Spinal cord (tissue), 9 donors: ENCODE measurements at regions not wholly inside any gene's neighbourhood (a gene's known extent, or its start where the extent isn't known, plus 50 kb on each side); places are given as distances from the start of the nearest gene placed in this dataset.
A peak's percentile ranks its signal among the peaks of the same experiment; 100 is the strongest.
"Not testable (repeated sequence)": the region's sequence is repeated elsewhere in the genome, so short reads cannot be mapped to it uniquely, and the experiment has no call there.

Experiments
- DNase-seq, 6 donors: peaks; one replicate each; pipeline versions ENCODE4 v3.0.0 to v3.0.0-alpha.2; 2013 to 2015; ENCODE audit warnings: low spot score in 6 of 6, low read depth in 4 of 6
- H3K27ac ChIP-seq: one replicate; pipeline ENCODE4 v1.5.1; 2013; ENCODE audit warnings: low read depth, low read length, control low read depth
- H3K27me3 ChIP-seq: one replicate; pipeline ENCODE4 v1.6.1; 2013; ENCODE audit warnings: low read length; ENCODE audit not compliant: control insufficient read depth, insufficient read depth
- H3K36me3 ChIP-seq: one replicate; pipeline ENCODE4 v1.6.1; 2013; ENCODE audit warnings: low read length; ENCODE audit not compliant: control insufficient read depth, insufficient read depth
- H3K4me1 ChIP-seq: one replicate; pipeline ENCODE4 v1.6.1; 2013; ENCODE audit warnings: low read length; ENCODE audit not compliant: control insufficient read depth, insufficient read depth
- H3K4me3 ChIP-seq: one replicate; pipeline ENCODE4 v1.5.1; 2013; ENCODE audit warnings: low read depth, low read length, control low read depth
- H3K9me3 ChIP-seq: one replicate; pipeline ENCODE4 v1.6.1; 2013; ENCODE audit warnings: low read length; ENCODE audit not compliant: control insufficient read depth, insufficient read depth
- WGBS: methylation state at CpG from one replicate; pipeline ENCODE4 v1.1.5; 2013; ENCODE audit warnings: missing lambda C conversion rate; ENCODE audit not compliant: insufficient coverage; 5-methylcytosine and 5-hydroxymethylcytosine counted together
- donor health status: healthy.

DNA sequence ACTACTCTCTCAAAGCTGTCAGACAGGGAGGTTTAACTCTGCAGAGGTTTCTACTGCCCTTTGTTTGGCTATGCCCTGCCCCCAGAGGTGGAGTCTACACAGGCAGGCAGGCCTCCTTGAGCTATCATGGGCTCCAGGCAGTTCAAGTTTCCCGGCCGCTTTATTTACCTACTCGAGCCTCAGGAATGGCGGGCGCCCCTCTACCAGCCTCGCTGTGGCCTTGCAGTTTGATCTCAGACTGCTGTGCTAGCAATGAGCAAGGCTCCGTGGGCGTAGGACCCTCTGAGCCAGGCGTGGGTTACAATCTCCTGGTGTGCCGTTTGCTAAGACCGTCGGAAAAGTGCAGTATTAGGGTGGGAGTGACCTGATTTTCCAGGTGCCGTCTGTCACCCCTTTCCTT, 124.3 kb downstream of the PTCHD1 start:
- not testable (repeated sequence) for H3K9me3 ChIP-seq, H3K4me1 ChIP-seq, H3K36me3 ChIP-seq, DNase-seq, H3K4me3 ChIP-seq, H3K27me3 ChIP-seq, H3K27ac ChIP-seq
- 88% methylated on average over 13 of the region's 13 CpGs for WGBS

DNA sequence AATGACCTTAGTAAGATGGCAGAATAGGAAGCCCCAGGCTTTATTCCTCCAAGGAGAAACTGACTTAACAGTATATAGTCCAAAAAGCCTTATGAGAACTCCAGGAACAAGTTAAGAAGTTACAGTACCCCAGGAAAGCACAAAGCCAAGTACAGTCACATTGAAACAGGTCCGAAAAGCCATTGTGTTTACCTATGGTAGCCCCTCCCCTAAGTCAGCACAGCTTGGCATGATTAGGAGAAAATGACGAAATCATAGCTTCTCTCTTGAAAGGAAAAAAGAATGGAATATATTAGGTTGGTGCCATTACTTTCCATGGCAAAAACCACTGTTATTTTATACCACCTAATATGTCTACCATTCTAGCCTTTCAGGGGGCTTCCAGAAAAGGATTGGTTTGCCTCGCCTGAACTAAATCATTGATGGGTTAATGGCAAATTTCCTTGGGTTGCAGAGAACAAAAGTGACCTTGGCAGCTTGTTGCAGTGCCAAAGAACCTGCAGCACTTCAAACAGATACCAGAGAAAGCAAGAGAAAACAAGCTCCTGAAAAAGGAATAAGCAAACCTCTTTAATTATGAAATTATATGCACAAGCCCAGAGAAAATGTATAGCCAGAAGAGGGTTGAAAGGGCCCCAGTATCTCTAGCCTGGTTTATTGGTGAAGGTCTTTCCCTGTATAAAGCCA, 130.6 kb downstream of the PTCHD1 start:
- Histone ChIP-seq H3K27ac (no peak overlapping the region), H3K27me3 (no peaks in the 10 kb centered on the region), H3K4me1 (no peaks in the 10 kb centered on the region), H3K9me3 (peaks cover 2% of the 10 kb centered on the region), H3K36me3 (no peaks in the 10 kb centered on the region), H3K4me3 (no peak overlapping the region)
- no peak for DNase-seq
- no CpG with 5 or more reads among the region's 3 CpGs for WGBS

DNA sequence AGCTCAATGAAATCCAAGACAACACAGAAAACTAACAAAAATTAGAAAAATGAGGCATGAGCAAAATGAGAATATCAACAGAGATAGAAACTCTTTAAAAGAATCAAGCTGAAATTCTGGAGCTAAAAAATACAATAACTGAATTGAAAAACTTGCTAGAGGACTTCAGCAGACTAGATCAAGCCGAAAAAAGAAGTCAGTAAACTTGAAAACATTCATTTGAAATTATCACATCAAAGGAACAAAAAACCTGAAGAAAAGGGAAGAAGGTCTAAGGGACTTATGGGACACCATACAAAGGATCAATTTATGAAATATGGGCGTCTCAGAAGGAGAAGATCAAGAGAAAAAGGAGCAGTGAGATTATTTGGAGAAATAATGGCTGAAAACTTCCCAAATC, 131.3 kb downstream of the PTCHD1 start:
- H3K4me3 ChIP-seq, result no peak overlapping the region
- no CpG with 5 or more reads among the region's 2 CpGs for WGBS
- no peak for DNase-seq
- peaks cover 2% of the 10 kb centered on the region for H3K9me3 ChIP-seq
- H3K27ac ChIP-seq, result no peak overlapping the region
- H3K27me3 ChIP-seq, result no peaks in the 10 kb centered on the region
- H3K36me3 ChIP-seq, result no peaks in the 10 kb centered on the region
- H3K4me1 ChIP-seq, result no peaks in the 10 kb centered on the region

DNA sequence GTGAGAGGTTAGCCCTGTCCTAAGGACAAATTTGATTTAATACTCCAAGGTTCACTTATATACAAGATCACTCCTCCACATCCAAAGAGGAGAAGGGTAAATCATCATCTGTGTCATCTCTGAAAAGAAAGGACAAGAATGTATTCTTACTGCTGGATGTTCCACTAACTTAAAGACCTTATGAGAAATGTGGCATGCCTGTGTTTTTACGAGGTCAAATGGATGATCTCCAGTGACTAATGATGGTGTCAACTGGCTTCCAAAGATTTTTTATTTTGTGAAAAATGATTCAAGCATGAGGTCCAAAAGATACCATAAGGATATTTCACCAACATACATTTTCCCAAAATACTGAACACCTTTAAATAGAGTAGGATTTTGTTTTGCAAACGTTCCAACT, 143.4 kb downstream of the PTCHD1 start:
- no peak overlapping the region for H3K4me3 ChIP-seq

DNA sequence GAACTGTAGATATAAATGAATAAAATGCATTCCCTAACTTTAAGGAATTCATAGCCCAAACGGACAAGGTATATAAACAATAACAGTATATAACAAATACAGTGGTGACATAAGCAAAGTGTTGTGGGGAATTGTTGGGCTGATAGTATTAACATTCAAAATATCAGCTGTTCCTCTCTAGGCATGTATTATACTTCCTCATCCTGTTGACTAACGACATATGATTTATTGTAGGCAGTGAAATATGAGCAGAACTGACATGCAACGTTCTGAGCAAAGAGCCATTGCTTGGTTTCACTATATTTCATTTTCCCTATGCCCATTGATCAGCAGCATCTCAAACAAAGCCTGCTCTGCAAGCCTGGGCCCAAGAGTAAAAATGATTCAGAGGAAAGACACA, 143.9 kb downstream of the PTCHD1 start:
- no CpG with 5 or more reads among the region's 3 CpGs for WGBS
- H3K9me3 ChIP-seq, result no peaks in the 10 kb centered on the region

More for the DNA sequence above, 143.4 kb downstream of the PTCHD1 start:
- H3K9me3 ChIP-seq, result no peaks in the 10 kb centered on the region
- H3K4me1 ChIP-seq, result no peaks in the 10 kb centered on the region
- H3K27ac ChIP-seq, result no peak overlapping the region
- H3K36me3 ChIP-seq, result no peaks in the 10 kb centered on the region
- H3K27me3 ChIP-seq, result no peaks in the 10 kb centered on the region
- DNase-seq, result no peak
- no CpG with 5 or more reads among the region's 2 CpGs for WGBS

DNA sequence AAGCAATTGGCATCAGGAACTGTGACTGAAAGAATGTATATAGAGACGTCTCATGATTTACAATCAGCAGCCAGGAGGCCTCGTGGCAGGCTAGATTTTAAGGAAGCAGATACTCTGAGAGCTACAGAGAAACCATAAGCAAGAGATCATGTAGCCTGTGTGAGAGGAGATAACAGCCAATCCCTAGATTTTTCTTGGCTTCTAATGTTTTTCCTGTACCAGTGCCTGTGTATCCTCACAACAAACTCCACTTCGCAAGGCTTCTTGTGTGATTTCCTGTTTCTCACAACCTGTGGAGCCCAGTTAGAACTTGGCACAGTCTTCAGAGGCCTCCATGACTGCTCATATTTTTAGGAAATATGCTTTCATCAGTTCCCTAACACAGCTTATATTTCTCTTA, 147.9 kb downstream of the PTCHD1 start:
- no peaks in the 10 kb centered on the region for H3K36me3 ChIP-seq
- peak in 2 of 6 donors; percentile 2 to 40 for DNase-seq
- 81% methylated on average over 3 of the region's 3 CpGs for WGBS

More for the DNA sequence above, 143.9 kb downstream of the PTCHD1 start:
- Histone ChIP-seq H3K27me3 (no peaks in the 10 kb centered on the region), H3K4me1 (no peaks in the 10 kb centered on the region), H3K4me3 (no peak overlapping the region), H3K36me3 (no peaks in the 10 kb centered on the region), H3K27ac (no peak overlapping the region)
- DNase-seq, result no peak

DNA sequence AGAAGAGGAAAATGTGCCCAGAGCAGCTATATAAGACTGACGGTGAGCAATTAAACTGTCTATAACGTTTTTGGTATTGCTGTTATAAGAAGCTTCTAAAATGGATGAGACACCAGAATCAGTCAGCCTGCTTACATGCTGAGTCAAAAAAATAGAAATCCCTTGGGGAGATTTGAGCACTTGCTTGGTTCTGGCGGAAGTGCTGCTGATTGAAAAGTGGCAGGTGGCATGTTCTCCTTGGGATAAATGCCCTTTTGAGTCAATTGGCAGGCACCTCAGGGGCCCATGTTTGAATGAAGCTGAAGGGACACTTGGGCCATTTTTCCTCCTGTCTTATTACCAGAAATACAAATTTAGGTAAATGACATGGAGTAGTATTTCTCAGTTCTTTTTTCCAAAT, 148.7 kb downstream of the PTCHD1 start:
- Histone ChIP-seq H3K9me3 (peaks cover 2% of the 10 kb centered on the region), H3K27me3 (no peaks in the 10 kb centered on the region), H3K27ac (no peak overlapping the region), H3K4me1 (no peaks in the 10 kb centered on the region), H3K36me3 (no peaks in the 10 kb centered on the region), H3K4me3 (no peak overlapping the region)
- 48% methylated on average over 3 of the region's 3 CpGs for WGBS
- peak in 1 of 6 donors; percentile 70 for DNase-seq

More for the DNA sequence above, 147.9 kb downstream of the PTCHD1 start:
- Histone ChIP-seq H3K4me1 (no peaks in the 10 kb centered on the region), H3K27ac (no peak overlapping the region), H3K27me3 (no peaks in the 10 kb centered on the region), H3K4me3 (no peak overlapping the region), H3K9me3 (peaks cover 2% of the 10 kb centered on the region)

DNA sequence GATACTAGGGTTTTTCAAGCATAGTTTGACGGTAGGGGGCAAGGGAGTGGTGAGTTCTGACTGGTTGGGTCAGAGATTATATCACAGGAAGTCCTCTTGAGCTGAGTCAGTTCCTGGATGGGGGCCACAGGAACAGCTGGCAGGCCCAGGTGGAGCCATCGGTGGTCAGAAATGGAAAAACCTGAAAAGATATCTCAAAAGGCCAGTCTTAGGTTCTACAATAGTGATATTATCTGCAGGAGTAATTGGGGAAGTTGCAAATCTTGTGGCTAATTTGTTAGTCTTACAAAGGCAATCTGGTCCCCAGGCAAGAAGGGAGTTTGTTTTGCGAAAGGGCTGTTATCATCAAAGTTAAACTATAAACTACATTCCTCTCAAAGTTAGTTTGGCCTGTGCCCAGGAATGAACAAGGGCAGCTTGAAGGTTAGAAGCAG, 159.3 kb downstream of the PTCHD1 start:
- H3K27me3 ChIP-seq, result no peaks in the 10 kb centered on the region
- WGBS, result 60% methylated on average over 2 of the region's 3 CpGs

DNA sequence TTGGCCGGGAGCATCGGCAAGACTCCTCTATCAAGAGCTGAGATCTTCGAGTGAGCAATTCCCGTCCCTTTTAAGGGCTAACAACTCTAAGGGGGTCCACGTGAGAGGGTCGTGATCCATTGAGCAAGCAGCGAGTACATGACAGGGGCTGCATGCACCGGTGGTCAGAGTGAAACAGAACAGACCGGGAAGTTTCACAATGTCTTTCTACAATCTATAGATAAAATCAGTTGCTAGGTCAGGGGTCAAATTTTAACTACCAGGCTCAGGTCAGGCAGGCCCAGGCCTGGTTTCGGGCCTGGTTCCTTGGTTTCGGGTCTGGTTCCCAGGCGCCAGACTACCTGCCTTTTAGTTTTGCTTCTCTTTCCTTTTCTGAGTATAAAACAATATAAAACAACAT, 160.1 kb downstream of the PTCHD1 start:
- H3K9me3 ChIP-seq, result no peaks in the 10 kb centered on the region
- H3K27ac ChIP-seq, result no peak overlapping the region
- no peaks in the 10 kb centered on the region for H3K4me1 ChIP-seq
- no peaks in the 10 kb centered on the region for H3K27me3 ChIP-seq
- DNase-seq, result no peak
- 76% methylated on average over 9 of the region's 12 CpGs for whole genome bisulfite sequencing
- no peaks in the 10 kb centered on the region for H3K36me3 ChIP-seq
- H3K4me3 ChIP-seq, result no peak overlapping the region

More for the DNA sequence above, 159.3 kb downstream of the PTCHD1 start:
- no peaks in the 10 kb centered on the region for H3K36me3 ChIP-seq
- DNase-seq, result no peak
- H3K27ac ChIP-seq, result no peak overlapping the region
- no peaks in the 10 kb centered on the region for H3K9me3 ChIP-seq
- no peaks in the 10 kb centered on the region for H3K4me1 ChIP-seq
- no peak overlapping the region for H3K4me3 ChIP-seq

DNA sequence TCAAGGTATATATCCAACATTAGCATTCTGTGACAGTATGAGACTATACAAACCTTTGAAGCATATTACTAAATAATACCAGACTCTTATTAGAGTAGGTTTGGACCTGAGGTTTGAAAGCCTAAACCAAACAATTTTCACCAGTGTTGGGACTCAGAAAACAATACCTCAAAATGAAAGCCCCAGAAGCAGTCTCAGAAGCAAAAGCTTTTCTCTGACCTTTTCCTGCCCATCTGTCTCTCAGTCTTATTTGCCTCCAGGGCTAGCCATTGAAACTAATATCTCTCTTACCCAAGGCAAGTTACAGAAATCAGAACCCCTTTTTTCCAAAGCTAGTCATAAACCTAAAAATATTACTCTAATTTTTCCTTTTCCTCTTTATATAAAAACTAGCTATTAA, 163.3 kb downstream of the PTCHD1 start:
- H3K27ac ChIP-seq, result no peak overlapping the region
- no peaks in the 10 kb centered on the region for H3K27me3 ChIP-seq
- no peak for DNase-seq
- no peaks in the 10 kb centered on the region for H3K9me3 ChIP-seq
- H3K4me1 ChIP-seq, result no peaks in the 10 kb centered on the region
- H3K4me3 ChIP-seq, result no peak overlapping the region
- no peaks in the 10 kb centered on the region for H3K36me3 ChIP-seq
